ENCODE measurements at regions not wholly inside any gene's neighbourhood (a gene's known extent, or its start where the extent isn't known, plus 50 kb on each side); places are given as distances from the start of the nearest gene placed in this dataset.

DNA sequence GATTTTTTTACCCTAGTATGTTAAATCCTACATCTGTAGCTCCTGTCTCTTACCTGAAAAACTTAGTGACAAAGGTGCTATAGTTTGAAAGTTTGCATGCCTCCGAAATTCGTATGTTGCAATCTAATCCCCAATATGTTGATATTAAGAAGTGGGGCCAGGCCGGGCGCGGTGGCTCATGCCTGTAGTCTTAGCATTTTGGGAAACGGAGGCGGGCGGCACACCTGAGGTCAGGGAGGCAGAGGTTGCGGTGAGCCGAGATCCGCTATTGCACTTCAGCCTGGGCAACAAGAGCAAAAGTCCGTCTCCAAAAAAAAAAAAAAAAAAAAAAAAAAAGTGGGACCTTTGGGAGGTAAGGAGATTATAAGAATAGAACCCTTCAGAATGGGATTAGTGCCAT is 471.3 kb upstream of the TECRL start (continued):
- TF ChIP-seq, protein P1, sequence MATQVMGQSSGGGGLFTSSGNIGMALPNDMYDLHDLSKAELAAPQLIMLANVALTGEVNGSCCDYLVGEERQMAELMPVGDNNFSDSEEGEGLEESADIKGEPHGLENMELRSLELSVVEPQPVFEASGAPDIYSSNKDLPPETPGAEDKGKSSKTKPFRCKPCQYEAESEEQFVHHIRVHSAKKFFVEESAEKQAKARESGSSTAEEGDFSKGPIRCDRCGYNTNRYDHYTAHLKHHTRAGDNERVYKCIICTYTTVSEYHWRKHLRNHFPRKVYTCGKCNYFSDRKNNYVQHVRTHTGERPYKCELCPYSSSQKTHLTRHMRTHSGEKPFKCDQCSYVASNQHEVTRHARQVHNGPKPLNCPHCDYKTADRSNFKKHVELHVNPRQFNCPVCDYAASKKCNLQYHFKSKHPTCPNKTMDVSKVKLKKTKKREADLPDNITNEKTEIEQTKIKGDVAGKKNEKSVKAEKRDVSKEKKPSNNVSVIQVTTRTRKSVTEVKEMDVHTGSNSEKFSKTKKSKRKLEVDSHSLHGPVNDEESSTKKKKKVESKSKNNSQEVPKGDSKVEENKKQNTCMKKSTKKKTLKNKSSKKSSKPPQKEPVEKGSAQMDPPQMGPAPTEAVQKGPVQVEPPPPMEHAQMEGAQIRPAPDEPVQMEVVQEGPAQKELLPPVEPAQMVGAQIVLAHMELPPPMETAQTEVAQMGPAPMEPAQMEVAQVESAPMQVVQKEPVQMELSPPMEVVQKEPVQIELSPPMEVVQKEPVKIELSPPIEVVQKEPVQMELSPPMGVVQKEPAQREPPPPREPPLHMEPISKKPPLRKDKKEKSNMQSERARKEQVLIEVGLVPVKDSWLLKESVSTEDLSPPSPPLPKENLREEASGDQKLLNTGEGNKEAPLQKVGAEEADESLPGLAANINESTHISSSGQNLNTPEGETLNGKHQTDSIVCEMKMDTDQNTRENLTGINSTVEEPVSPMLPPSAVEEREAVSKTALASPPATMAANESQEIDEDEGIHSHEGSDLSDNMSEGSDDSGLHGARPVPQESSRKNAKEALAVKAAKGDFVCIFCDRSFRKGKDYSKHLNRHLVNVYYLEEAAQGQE (IDR thresholded peaks at IDR 0.05; ENCODE audit: low read depth) = no peak
- no peak for TF ChIP-seq POLR2AphosphoS5 (IDR thresholded peaks at IDR 0.05; ENCODE audit: low read depth, low read length)
- no peak for TF ChIP-seq JUND (IDR thresholded peaks at IDR 0.05)
- TF ChIP-seq, protein P2, sequence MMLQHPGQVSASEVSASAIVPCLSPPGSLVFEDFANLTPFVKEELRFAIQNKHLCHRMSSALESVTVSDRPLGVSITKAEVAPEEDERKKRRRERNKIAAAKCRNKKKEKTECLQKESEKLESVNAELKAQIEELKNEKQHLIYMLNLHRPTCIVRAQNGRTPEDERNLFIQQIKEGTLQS (IDR thresholded peaks at IDR 0.05) = no peak

DNA sequence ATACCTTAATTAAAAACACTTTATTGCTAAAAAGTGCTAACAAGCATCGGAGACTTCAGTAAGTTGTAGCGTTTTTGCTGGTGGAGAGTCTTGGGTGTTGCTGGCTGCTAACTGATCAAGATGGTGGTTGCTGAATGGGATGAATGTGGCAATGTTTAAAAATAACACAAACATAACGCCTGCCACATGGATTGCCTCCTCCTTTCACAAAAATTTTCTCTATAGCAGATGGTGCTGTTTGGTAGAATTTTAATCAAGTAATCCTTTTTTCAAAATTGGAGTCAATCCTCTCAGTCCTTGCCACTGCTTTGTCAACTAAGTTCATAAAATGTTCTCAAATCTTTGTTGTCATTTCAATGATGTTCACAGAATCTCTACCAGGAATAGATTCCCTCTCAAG is 466.8 kb upstream of the TECRL start:
- no peaks in the 10 kb centered on the region for H3K4me1 ChIP-seq (ENCODE audit: control insufficient read depth in 1 of 2, insufficient read depth in 2 of 2, low read length in 2 of 2)
- intact Hi-C loops (cut with micrococcal nuclease) = no loop called here
- H4K20me1 ChIP-seq (ENCODE audit: insufficient read depth) = no peaks in the 10 kb centered on the region
- no peak overlapping the region for H3K27ac ChIP-seq (ENCODE audit: low read depth, low read length)
- no peaks in the 10 kb centered on the region for H3K27me3 ChIP-seq (ENCODE audit: insufficient read depth, low read length)
- no peak overlapping the region for H3K9ac ChIP-seq (ENCODE audit: low read length)
- H3K9me2 ChIP-seq (ENCODE audit: insufficient read depth) = no peaks in the 10 kb centered on the region
- RAD21 ChIA-PET (ENCODE audit: low non-redundant PET in 1 of 2, low total read pairs in 2 of 2, uncharacterized antibody in 2 of 2, unreplicated experiment in 2 of 2) = no interaction called here
- DNase-seq (ENCODE audit: low read depth, low spot score) (no peak), ATAC-seq (no peak)
- no peak for TF ChIP-seq POLR2AphosphoS5 (IDR thresholded peaks at IDR 0.05; ENCODE audit: low read depth, low read length)
- no peak overlapping the region for H3K4me2 ChIP-seq (ENCODE audit: low read length)
- no peaks in the 10 kb centered on the region for H3K36me3 ChIP-seq (ENCODE audit: control insufficient read depth in 1 of 2, insufficient read depth in 2 of 2, low read length in 2 of 2)
- POLR2A ChIA-PET = no interaction called here
- no peaks in the 10 kb centered on the region for H3K79me2 ChIP-seq (ENCODE audit: insufficient read depth, low read length)
- no peak overlapping the region for H3K4me3 ChIP-seq (replicated peaks in 1 of 2; ENCODE audit: low read depth in 1 of 2, low read length in 2 of 2)
- no peak overlapping the region for H2AFZ ChIP-seq (ENCODE audit: low read depth, low read length, poor library complexity, severe bottlenecking)
- CTCF ChIA-PET = no interaction called here
- H3K9me3 ChIP-seq (ENCODE audit: control insufficient read depth in 1 of 2, insufficient read depth in 1 of 2, low read depth in 1 of 2, low read length in 2 of 2) = peaks cover 3 to 11% of the 10 kb centered on the region in 2 experiments; a peak in 3 of 4 replicates
- no TSS peak for BruUV-seq (replicated peaks)

DNA sequence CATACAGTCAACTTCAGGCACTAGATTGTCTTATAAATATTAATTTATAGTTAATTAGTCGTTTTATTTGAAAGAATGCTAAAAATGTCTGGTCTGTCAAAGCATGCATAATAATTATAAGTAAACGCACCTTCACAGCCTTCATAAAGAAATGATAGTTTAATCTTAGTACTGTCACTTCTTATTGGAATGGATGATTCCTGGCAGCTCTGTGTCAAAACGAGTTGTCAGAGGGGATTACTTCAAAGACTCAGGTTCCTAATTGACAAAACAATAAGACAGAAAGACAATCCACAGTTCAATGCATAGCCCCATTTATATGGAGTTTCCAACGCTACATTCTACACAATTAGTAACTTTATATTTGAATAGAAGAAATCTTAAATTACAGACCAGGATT is 461.3 kb upstream of the TECRL start:
- ChIA-PET CTCF (no interaction called here), POLR2A (no interaction called here), RAD21 (ENCODE audit: low non-redundant PET in 1 of 2, low total read pairs in 2 of 2, uncharacterized antibody in 2 of 2, unreplicated experiment in 2 of 2) (no interaction called here)
- Histone ChIP-seq H2AFZ (ENCODE audit: low read depth, low read length, poor library complexity, severe bottlenecking) (no peak overlapping the region), H3K9ac (ENCODE audit: low read length) (no peak overlapping the region), H3K79me2 (ENCODE audit: insufficient read depth, low read length) (no peaks in the 10 kb centered on the region), H3K9me3 (ENCODE audit: control insufficient read depth in 1 of 2, insufficient read depth in 1 of 2, low read depth in 1 of 2, low read length in 2 of 2) (peaks cover 13 to 17% of the 10 kb centered on the region in 2 experiments), H4K20me1 (ENCODE audit: insufficient read depth) (no peaks in the 10 kb centered on the region), H3K27me3 (ENCODE audit: insufficient read depth, low read length) (no peaks in the 10 kb centered on the region), H3K4me3 (replicated peaks in 1 of 2; ENCODE audit: low read depth in 1 of 2, low read length in 2 of 2) (no peak overlapping the region), H3K4me2 (ENCODE audit: low read length) (no peak overlapping the region), H3K9me2 (ENCODE audit: insufficient read depth) (no peaks in the 10 kb centered on the region), H3K27ac (ENCODE audit: low read depth, low read length) (no peak overlapping the region), H3K36me3 (ENCODE audit: control insufficient read depth in 1 of 2, insufficient read depth in 2 of 2, low read length in 2 of 2) (no peaks in the 10 kb centered on the region), H3K4me1 (ENCODE audit: control insufficient read depth in 1 of 2, insufficient read depth in 2 of 2, low read length in 2 of 2) (no peaks in the 10 kb centered on the region)
- intact Hi-C loops (cut with micrococcal nuclease) = no loop called here
- DNase-seq (ENCODE audit: low read depth, low spot score) = no peak
- no TSS peak for BruUV-seq (replicated peaks)
- no peak for ATAC-seq
- no peak for TF ChIP-seq CEBPB (IDR thresholded peaks at IDR 0.05; ENCODE audit: low read depth)
- no peak for TF ChIP-seq ELF1 (IDR thresholded peaks at IDR 0.05; ENCODE audit: borderline replicate concordance, low read depth)
- no peak for TF ChIP-seq EZH2phosphoT487 (IDR thresholded peaks at IDR 0.05; ENCODE audit: borderline replicate concordance)
- TF ChIP-seq POLR2A (IDR thresholded peaks at IDR 0.05; ENCODE audit: borderline replicate concordance, extremely low read depth, insufficient read depth, insufficient read length) = no peak
- TF ChIP-seq, protein P1 (IDR thresholded peaks at IDR 0.05; ENCODE audit: low read depth) = no peak
- no peak for TF ChIP-seq JUND (IDR thresholded peaks at IDR 0.05)
- TF ChIP-seq, protein P3, sequence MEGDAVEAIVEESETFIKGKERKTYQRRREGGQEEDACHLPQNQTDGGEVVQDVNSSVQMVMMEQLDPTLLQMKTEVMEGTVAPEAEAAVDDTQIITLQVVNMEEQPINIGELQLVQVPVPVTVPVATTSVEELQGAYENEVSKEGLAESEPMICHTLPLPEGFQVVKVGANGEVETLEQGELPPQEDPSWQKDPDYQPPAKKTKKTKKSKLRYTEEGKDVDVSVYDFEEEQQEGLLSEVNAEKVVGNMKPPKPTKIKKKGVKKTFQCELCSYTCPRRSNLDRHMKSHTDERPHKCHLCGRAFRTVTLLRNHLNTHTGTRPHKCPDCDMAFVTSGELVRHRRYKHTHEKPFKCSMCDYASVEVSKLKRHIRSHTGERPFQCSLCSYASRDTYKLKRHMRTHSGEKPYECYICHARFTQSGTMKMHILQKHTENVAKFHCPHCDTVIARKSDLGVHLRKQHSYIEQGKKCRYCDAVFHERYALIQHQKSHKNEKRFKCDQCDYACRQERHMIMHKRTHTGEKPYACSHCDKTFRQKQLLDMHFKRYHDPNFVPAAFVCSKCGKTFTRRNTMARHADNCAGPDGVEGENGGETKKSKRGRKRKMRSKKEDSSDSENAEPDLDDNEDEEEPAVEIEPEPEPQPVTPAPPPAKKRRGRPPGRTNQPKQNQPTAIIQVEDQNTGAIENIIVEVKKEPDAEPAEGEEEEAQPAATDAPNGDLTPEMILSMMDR (IDR thresholded peaks at IDR 0.05 in 2 of 3, conservative IDR thresholded peaks at IDR 0.05 in 1 of 3; ENCODE audit: borderline replicate concordance in 1 of 3, insufficient read depth in 1 of 3, low read depth in 2 of 3, low read length in 2 of 3) = no peak

Measured in HCT116 (cell line).